HG02870 (cell line): ENCODE measurements at regions not wholly inside any gene's neighbourhood (a gene's known extent, or its start where the extent isn't known, plus 50 kb on each side); places are given as distances from the start of the nearest gene placed in this dataset.
"Not testable (repeated sequence)": the region's sequence is repeated elsewhere in the genome, so short reads cannot be mapped to it uniquely, and the experiment has no call there.

ENCODE experiments used
- ATAC-seq: cut with Tn5 transposase; IDR thresholded peaks from one replicate; pipeline ENCODE4 v1.9.1; 2021; ENCODE audit warnings: mild to moderate bottlenecking, moderate library complexity; ENCODE audit not compliant: unreplicated experiment

DNA sequence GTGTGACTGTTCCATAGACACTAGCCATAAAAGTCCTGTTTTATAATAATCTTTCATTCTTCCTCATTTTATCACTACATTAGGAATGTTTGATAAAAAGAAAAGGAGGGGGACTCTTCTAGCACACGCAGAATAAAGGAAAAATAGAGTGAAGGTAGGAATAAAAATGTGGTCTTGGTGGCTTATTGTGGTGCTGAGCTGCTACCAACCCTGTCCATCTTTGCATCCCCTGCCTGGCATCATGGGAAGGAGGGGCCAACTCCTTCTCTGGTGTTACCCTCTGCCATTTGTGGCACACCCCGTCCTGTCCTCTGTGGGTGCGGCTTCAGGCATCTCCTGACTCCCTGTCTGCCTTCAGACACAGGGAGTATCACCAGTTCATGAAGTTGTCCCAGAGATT lies 104.9 kb upstream of the ZNF536 start:
- no peak for ATAC-seq

DNA sequence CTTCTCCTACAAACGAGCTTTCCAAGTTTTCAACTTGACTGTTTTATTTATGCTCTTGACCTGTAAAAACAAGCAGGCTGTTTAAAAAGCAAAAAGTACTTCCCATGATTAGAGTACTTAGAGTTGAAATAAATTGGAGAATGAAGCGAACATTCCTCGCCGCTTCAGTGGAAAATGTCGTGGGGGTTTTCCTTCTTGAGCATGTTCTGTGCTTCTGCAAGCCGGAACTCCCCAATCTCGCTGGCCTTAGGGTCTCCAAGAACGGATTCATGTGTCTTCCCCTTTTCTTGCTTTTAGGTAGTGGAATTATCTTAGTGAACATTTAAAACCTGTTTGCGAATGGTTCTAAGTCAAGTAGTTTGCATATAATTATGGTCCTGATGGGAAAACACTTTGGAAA lies 103.6 kb upstream of the ZNF536 start:
- no peak for ATAC-seq

DNA sequence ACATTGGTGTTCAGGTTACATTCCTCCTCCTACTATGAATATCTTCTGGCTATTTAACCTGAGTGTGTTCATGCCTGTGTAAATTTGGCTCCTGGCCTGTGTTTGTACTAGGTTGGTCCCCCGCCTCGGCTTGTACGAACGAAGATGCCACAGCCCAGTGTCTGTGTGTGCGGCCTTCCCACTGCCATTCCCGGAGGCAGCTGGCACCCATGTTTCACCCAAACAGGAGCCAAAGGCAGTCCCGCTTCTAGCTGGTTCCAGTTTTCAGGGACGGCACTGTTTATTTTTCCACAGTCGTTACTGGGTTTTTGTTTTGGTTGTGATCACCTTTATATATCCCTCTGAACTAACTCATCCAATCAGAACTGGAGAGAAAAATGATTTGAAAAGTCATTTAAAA lies 102.5 kb upstream of the ZNF536 start:
- no peak for ATAC-seq

DNA sequence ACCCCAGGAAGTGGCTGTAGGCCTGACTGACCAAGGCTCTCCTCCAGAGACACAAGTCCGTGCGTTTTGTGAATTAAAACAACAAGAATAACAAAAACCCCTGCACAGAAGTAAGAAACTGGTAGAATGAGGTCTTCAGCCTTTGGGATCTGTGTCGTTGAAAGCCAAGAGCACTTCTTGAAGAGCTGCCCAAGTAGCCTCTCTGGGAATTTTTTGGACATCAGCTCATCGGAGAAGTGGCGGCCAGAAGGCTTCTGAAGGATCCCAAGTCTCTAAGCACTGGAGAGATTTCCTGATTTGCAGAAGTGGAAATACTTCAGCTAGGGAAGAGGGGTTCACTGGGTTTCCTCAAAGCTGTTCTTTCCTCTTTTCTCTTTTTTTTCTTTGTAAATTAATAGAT lies 100.4 kb upstream of the ZNF536 start:
- ATAC-seq: no peak

DNA sequence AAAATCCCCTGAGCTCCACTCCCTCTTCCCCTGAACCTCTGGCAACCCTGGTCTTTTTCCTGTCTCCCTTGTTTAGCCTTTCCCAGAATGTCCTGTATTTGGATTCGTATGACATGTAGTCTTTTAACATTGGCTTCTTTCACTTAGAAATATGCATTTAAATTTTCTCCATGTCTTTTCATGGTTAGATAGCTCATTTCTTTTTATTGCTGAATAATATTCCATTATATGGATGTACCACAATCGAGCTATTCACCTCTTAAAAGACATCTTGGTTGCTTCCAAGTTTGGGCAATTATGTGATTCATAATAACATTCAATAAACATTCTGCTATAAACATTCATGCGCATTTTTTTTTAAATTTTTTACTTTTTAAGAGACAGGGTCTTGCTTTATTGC lies 99.6 kb upstream of the ZNF536 start:
- ATAC-seq: no peak

DNA sequence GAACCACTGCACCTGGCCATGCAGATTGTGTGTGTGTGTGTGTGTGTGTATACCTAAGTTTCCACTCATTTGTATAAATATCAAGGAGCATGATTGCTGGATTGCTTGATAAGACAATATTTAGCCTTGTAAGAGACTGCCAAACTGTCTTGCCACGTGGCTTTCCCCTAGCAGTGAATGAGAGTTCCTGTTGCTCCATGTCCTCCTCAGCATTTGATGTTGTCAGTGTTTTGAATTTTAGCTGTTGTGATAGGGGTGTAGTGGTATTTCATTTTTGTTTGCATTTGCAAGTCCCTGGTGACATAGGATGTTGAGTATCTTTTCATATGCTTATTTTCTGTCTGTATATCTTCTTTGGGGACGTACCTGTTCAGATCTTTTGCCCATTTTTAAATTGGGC lies 99.0 kb upstream of the ZNF536 start:
- no peak for ATAC-seq

DNA sequence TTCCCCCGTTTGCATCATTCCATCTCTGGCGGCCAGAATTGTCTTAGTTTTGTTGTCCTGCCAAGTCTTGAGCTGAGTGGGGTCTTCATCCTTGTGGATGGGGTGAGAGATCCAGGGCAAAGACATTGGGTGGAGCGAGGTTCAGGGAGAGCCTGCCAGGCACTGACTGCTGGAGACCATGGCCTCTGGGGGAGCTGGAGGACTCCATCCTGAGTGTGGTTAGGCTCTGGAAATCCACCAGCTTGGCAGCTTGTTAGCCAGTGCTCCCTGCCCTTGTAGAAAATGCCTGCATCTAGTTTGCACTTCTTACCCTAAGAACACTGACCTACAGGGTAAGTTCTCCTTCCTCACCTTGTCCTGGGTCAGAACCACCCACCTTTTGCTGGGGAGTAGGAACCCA lies 97.2 kb upstream of the ZNF536 start:
- no peak for ATAC-seq

DNA sequence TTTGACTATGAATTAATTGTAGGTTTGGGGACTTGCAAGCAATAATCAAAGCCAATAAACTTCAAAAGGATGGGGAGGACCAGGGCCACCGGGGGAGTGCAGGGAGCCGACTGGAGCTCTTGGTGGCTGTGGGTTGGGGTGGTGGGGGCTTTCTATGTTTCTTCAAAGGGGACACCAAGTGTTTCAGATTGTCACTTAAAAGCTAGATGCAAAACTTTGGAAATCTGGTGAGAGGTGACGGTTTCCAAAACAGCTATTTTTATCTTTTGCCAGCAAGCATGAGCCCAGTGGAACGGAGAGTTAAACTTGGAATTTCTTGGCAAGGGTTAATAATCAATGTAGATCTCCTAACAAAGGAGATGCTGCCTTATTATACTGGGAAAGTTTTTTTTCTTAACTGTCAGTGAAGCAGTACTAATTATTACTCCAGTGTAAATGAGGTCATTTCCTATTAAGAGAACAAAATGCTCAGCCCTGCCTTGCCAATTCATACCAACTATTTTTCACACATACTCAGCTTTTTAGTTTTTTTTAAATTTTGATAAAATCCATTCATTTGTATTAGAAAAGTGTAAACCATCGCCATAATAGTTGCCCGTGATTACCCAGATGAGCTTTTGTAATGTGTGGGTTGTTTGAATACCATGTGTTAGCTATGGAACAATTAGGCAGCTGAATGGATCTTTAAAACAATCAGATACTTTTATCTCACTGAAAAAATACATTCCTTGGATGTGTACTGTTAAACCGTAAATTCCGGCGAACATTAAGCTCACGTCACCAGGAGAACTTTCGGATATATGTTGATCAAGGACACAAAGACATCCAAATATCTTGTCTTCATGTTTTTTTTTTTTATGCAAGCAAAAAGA lies 95.9 kb upstream of the ZNF536 start:
- no peak for ATAC-seq

DNA sequence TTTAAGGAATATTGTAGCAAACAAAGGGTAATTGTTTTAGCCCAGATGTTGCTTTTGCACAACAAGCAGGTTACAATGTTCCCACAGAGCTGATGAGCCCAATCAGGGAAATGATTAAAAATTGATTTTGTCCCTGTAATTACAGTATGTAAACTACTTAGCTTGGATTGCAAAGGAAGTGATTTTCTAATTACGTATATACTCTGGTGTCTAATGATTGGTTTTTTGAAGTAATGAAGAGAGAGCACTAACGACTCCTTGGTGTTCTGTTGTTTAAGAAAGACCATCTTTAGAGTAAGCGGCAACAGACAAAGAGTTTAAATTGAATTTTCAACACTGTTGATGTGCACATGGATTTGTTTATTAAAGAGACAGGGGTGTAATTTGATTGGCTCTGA lies 95.3 kb upstream of the ZNF536 start:
- no peak for ATAC-seq

DNA sequence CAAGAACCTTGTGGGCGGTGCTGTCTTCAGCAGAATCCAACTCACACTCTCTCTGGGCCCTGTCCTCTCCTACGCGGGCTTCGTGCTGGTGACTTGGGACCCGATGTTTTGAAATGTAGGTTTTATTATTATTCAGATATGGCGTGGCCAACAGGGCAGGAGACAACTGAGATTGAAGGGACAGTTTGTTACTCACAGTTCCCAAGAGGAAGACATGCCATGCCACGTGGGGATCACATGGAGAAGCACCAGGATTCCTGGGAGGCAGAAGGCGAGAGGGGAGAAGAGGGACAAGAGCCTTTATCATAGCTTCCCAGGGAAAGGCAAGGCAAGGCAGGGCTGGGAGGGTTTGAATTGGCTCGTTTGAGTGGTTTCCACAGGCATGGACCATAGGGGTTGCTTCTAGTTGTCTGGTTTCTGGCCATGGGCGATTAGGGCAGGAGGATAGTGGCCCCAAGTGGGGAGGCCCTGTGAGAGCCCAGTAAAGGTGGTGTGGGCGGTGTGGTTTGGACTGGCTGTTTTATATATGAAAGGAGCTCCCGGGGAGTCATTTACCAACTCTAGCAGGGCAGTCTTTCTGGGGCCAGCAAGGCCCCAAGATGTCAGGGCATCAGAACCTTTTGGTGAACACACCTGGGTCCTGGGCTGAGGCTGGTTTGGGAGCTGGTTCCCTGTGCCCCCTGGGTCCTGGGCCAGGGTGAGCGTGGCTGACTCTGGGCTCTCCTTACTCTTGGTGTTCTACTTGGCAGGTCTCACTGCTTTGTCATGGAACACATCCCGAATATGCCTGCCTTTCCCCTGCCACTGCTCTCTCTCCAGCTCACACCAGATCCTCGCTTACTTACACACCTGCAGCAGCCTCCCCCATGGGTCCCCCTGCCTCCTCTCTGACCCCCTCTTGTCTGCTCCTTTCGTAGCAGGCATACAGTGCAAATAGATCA lies 94.0 kb upstream of the ZNF536 start:
- ATAC-seq: no peak

DNA sequence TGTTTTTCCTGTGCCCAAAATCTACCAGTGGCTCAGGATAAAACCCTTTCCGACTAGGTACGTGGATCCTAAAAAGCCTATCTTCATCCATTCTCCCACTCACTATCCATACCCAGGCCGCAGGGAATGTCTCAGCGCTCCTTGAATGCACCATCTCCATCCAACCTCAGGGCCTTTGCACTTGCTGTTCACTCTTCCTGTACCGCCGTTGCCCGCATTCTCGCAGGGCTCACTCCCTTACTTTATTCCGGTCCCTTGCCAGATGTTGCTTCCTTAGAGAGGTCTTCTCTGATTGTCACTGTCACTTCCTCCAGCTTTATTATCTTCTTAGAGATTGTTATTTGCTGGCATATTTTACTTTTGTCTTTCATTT lies 93.3 kb upstream of the ZNF536 start:
- ATAC-seq: no peak

DNA sequence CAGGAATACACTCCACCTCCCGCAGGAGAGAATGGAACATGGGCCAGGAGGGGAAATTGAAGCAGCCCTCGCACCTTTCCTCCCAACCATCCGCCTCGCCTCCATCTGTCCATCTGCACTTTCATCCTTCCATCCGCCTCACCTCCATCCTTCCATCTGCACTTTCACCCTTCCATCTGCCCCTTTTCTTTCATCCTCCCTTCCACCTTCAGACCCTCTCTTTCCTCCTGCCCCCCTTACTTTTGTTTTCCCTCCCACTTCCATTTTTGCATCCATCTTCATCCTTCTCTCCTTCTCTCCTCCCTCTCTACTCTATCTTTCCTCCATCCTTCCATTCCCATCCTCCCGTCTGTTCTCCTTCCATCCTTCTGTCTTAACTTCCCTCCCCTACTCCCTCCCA lies 92.2 kb upstream of the ZNF536 start:
- no peak for ATAC-seq

DNA sequence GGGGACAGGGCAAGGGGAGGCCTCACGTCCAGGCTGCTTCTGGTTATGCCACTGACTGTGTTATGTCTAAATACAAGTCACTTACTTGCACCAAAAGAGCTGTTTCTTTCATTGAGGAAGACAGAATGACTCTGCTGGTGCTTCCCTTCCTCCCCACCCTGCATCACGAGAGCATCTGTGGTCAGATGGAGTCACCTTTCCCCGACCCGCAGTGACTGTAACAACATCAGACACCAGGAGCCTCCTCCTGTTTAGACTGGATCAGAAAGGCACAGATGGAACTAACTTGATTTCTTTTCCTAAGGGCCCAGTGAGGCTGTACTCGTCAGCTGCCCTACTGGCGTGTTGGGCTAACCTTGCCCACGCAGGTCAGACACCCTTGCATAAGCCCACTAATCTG lies 90.3 kb upstream of the ZNF536 start:
- no peak for ATAC-seq

DNA sequence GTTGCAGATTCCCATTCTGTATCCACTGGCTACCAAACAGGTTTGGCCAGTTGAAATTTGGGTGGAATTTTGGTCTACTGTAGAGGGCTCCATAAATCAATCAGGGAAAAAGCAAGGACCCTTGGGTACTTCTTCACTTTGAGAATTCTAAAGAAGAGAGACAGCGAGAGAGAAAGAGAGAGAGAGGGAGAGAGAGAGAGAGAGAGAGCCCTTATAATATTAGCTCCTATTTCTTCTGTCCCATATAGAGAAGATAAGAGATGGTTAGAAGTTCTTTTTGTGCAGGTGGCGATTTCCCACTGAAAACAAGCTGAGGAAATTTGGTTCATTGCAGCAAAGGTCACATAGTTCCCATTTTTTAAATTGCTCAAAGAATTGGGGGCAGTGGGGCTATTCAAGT lies 88.6 kb upstream of the ZNF536 start:
- ATAC-seq: no peak

DNA sequence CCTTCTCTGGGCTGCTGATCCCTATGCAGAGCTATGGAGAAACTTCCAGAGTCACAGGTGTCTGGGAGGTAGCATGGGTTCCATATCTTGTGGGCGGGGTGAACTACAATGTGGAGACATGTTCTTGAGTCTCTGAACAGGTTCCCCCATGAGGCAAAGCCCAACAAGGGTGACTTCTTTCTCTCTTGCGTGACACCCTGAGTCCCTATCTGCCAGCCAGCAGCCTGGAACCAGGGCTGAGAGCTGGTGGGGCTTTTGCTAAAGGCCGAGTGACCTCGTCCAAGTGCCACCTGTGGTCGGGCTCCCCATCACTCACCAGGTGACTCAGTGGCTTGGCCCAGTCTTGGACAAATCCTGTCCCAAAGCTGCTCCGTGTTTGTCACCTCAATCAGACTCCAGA lies 88.0 kb upstream of the ZNF536 start:
- no peak for ATAC-seq

DNA sequence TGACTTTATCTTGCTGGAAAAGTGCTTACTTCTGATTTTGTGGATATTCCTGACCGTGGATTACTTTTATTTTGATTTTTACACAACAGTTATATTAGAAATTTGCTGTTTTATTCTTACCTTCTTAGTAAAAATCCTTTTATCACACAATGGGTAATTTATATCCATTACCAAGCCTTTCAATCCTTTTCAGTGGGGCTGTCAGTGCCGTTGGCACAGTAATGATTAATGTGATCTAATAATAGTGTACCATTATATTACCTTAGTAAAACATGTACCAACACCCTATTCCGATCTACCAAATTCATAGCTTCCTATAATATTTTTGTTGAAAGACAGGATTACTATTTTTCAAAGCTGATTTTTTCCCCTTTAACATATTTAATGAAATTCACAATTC lies 87.3 kb upstream of the ZNF536 start:
- no peak for ATAC-seq

DNA sequence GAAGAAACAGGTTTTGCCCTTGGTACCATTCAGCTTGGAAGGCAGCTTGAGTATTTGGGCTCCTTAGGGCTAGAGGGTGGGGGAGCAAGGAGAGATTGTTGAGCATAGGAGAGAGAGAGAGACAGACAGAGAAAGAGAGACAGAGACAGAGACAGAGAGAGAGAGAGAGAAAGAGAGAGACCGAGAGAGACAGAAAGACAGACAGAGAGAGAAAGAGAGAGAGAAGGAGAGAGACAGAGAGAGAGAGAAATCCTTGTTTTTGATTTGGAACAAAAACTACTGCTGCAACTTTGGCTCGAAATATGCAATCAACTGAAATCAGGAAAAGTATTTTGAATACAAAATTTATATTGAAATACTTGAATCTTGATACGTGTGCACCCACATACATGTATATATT lies 85.8 kb upstream of the ZNF536 start:
- no peak for ATAC-seq

DNA sequence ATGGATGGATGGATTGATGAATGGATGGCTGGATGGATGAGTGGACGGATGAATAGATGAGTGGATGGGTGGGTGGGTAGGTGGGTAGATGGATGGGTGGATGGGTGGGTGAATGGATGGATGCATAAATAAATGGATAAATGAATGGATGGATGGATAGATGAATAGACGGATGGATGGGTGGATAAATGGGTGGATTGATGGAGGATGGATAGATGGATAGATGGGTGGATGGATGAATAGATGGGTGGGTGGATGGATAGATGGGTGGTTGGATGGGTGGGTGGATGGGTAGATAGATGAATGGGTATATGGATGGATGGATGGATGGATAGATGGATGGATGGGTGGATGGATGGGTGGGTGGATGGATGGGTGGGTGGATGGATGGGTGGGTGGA lies 84.9 kb upstream of the ZNF536 start:
- ATAC-seq: no peak

DNA sequence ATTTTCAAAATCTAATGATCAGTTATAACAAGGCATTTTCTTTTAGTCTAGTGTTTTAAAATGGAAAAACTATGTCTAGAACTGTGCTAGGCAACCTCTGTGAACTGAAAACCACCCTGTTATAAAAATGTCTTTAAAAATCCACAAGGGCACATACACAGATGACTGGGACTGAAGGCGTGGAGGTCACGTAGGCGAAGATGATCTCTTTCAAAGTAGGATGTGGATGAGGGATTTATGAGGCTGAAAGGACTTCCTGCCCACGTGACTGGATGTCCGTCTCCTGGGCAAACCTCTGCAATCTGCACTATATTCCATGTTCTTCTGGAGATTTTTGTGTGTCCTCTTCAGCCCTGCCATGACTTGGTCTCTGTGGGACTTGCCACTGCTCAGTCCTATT lies 84.2 kb upstream of the ZNF536 start:
- no peak for ATAC-seq

DNA sequence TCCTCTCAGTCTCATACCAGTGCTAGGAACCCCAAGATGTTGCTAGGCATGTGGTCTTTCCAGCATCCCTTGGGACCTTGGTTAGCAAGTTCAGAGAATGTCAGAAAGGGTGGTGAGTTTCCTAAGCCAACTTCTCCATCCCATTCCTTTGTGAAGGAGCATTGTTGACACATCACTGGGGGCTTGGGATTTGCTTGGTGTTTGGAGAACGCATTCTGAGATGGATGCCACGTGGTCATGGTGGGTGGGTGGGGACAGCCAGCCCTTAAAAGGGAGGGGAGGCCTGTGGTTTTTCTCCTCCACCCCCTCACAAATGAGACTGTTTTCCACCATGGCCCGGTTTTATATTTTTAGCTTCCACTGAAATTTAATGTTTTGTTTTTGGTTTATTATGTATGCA lies 83.3 kb upstream of the ZNF536 start:
- no peak for ATAC-seq

DNA sequence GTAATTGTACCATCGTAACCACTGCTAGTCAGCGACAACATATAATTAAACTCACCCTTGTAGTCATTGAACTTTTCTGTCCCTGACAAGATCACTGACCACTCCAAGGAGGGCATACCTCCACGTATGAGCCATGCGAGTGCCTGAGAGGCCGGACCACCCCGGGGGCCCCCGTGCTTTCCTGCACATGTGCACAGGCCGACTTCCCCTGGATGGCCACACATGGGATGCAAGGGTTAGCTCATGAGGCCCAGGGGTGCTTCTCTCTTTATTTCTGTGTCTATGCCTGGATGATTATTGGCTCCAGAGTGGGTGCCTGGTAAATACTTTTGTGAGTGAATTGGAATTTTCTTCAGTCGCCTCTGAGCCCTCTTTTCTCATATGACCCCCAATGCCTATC lies 82.8 kb upstream of the ZNF536 start:
- ATAC-seq: no peak

DNA sequence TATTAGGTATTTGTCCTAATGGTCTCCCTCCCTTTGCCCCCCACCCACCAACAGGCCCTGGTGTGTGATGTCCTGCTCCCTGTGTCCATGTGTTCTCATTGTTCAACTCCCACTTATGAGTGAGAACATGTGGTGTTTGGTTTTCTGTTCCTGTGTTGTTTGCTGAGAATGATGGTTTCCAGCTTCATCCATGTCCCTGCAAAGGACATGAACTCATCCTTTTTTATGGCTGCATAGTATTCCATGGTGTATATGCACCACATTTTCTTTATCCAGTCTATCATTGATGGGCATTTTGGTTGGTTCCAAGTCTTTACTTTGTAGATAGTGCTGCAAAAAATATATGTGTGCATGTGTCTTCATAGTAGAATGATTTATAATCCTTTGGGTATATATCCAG lies 81.4 kb upstream of the ZNF536 start:
- not testable (repeated sequence) for ATAC-seq
